MG63 (cell line): ENCODE measurements at regions not wholly inside any gene's neighbourhood (a gene's known extent, or its start where the extent isn't known, plus 50 kb on each side); places are given as distances from the start of the nearest gene placed in this dataset.
A peak's percentile ranks its signal among the peaks of the same experiment; 100 is the strongest.
"Not testable (repeated sequence)": the region's sequence is repeated elsewhere in the genome, so short reads cannot be mapped to it uniquely, and the experiment has no call there.

Experiments
- DNase-seq: peaks from one replicate; pipeline ENCODE4 v3.0.0-alpha.2; 2020
- H3K27me3 ChIP-seq: fragments of 250-450 bp; sonication (Bioruptor Pico); 2 replicates; pipeline ENCODE4 v1.5.1; 2020; ENCODE audit warnings: mild to moderate bottlenecking, moderate library complexity
- H3K36me3 ChIP-seq: fragments of 250-450 bp; sonication (Bioruptor Pico); 2 replicates; pipeline ENCODE4 v1.5.1; 2020; ENCODE audit warnings: mild to moderate bottlenecking, moderate library complexity
- H3K4me3 ChIP-seq: fragments of 250-450 bp; sonication (Bioruptor Pico); 2 replicates; pipeline ENCODE4 v1.5.1; 2020; ENCODE audit warnings: mild to moderate bottlenecking, moderate library complexity
- H3K9me3 ChIP-seq: fragments of 250-450 bp; sonication (Bioruptor Pico); 2 replicates; pipeline ENCODE4 v1.5.1; 2020; ENCODE audit warnings: mild to moderate bottlenecking, moderate library complexity

- not testable (repeated sequence) for H3K9me3 ChIP-seq, H3K36me3 ChIP-seq, H3K4me3 ChIP-seq, H3K27me3 ChIP-seq, DNase-seq
Observed at GRCh38 chr16:29305018-29305417, 101.5 kb downstream of the NPIPB11 start.

GRCh38 chr16:29304251-29304650 is 102.3 kb downstream of the NPIPB11 start:
- no peaks in the 10 kb centered on the region for H3K27me3 ChIP-seq
- DNase-seq: no peak
- no peak overlapping the region for H3K4me3 ChIP-seq
- no peaks in the 10 kb centered on the region for H3K9me3 ChIP-seq
- H3K36me3 ChIP-seq: no peaks in the 10 kb centered on the region

- no peak for DNase-seq
- Histone ChIP-seq H3K36me3 (no peaks in the 10 kb centered on the region), H3K4me3 (no peak overlapping the region), H3K9me3 (no peaks in the 10 kb centered on the region), H3K27me3 (no peaks in the 10 kb centered on the region)
Observed at GRCh38 chr16:29303520-29303919, 103.0 kb downstream of the NPIPB11 start.

- Histone ChIP-seq H3K27me3 (no peaks in the 10 kb centered on the region), H3K36me3 (no peaks in the 10 kb centered on the region), H3K9me3 (no peaks in the 10 kb centered on the region), H3K4me3 (no peak overlapping the region)
- DNase-seq: no peak
Observed at GRCh38 chr16:29302976-29303375, 103.5 kb downstream of the NPIPB11 start.

GRCh38 chr16:29302433-29302832 is 104.1 kb downstream of the NPIPB11 start:
- not testable (repeated sequence) for H3K36me3 ChIP-seq, H3K4me3 ChIP-seq, DNase-seq, H3K27me3 ChIP-seq, H3K9me3 ChIP-seq

GRCh38 chr16:29301662-29302285 is 104.7 kb downstream of the NPIPB11 start:
- H3K4me3 ChIP-seq: not testable (repeated sequence)

GRCh38 chr16:29300541-29301535 is 105.7 kb downstream of the NPIPB11 start:
- not testable (repeated sequence) for H3K27me3 ChIP-seq, DNase-seq, H3K36me3 ChIP-seq, H3K4me3 ChIP-seq, H3K9me3 ChIP-seq

More at GRCh38 chr16:29301662-29302285, 104.7 kb downstream of the NPIPB11 start:
- not testable (repeated sequence) for H3K36me3 ChIP-seq, H3K9me3 ChIP-seq, H3K27me3 ChIP-seq, DNase-seq

- peak; percentile 23 for DNase-seq
- H3K36me3 ChIP-seq, H3K27me3 ChIP-seq, H3K4me3 ChIP-seq, H3K9me3 ChIP-seq: not testable (repeated sequence)
Observed at GRCh38 chr16:29300030-29300491, 106.5 kb downstream of the NPIPB11 start.

- not testable (repeated sequence) for DNase-seq, H3K9me3 ChIP-seq, H3K27me3 ChIP-seq, H3K36me3 ChIP-seq, H3K4me3 ChIP-seq
Observed at GRCh38 chr16:29298997-29299396, 107.5 kb downstream of the NPIPB11 start.

GRCh38 chr16:29298307-29298706 is 108.2 kb downstream of the NPIPB11 start:
- not testable (repeated sequence) for DNase-seq, H3K36me3 ChIP-seq, H3K27me3 ChIP-seq, H3K4me3 ChIP-seq, H3K9me3 ChIP-seq

- H3K36me3 ChIP-seq, H3K4me3 ChIP-seq, DNase-seq, H3K27me3 ChIP-seq, H3K9me3 ChIP-seq: not testable (repeated sequence)
Observed at GRCh38 chr16:29297809-29298177, 108.7 kb downstream of the NPIPB11 start.

- not testable (repeated sequence) for DNase-seq
Observed at GRCh38 chr16:29297144-29297808, 109.2 kb downstream of the NPIPB11 start.

GRCh38 chr16:29296176-29296575 is 110.3 kb downstream of the NPIPB11 start:
- not testable (repeated sequence) for H3K27me3 ChIP-seq, DNase-seq, H3K36me3 ChIP-seq, H3K4me3 ChIP-seq, H3K9me3 ChIP-seq

More at GRCh38 chr16:29297144-29297808, 109.2 kb downstream of the NPIPB11 start:
- H3K27me3 ChIP-seq, H3K4me3 ChIP-seq, H3K36me3 ChIP-seq, H3K9me3 ChIP-seq: not testable (repeated sequence)

GRCh38 chr16:29294951-29295795 is 111.3 kb downstream of the NPIPB11 start:
- H3K9me3 ChIP-seq, H3K36me3 ChIP-seq, H3K27me3 ChIP-seq, H3K4me3 ChIP-seq, DNase-seq: not testable (repeated sequence)

- not testable (repeated sequence) for H3K36me3 ChIP-seq, DNase-seq, H3K4me3 ChIP-seq, H3K9me3 ChIP-seq, H3K27me3 ChIP-seq
Observed at GRCh38 chr16:29294400-29294933, 112.0 kb downstream of the NPIPB11 start.

GRCh38 chr16:29293545-29293944 is 113.0 kb downstream of the NPIPB11 start:
- not testable (repeated sequence) for DNase-seq, H3K9me3 ChIP-seq, H3K36me3 ChIP-seq, H3K27me3 ChIP-seq, H3K4me3 ChIP-seq
